Effector CD4-positive, alpha-beta T cell (primary cell): ENCODE measurements at regions not wholly inside any gene's neighbourhood (a gene's known extent, or its start where the extent isn't known, plus 50 kb on each side); places are given as distances from the start of the nearest gene placed in this dataset.

Source experiments
- DNase-seq: peaks from one replicate; pipeline ENCODE4 v3.0.0-alpha.2; 2020

- DNase-seq: no peak
These were observed 78.3 kb downstream of the RAMP3 start for GRCh38 chr7:45235905-45236304.

GRCh38 chr7:45236666-45237065 is 79.1 kb downstream of the RAMP3 start:
- no peak for DNase-seq

DNA sequence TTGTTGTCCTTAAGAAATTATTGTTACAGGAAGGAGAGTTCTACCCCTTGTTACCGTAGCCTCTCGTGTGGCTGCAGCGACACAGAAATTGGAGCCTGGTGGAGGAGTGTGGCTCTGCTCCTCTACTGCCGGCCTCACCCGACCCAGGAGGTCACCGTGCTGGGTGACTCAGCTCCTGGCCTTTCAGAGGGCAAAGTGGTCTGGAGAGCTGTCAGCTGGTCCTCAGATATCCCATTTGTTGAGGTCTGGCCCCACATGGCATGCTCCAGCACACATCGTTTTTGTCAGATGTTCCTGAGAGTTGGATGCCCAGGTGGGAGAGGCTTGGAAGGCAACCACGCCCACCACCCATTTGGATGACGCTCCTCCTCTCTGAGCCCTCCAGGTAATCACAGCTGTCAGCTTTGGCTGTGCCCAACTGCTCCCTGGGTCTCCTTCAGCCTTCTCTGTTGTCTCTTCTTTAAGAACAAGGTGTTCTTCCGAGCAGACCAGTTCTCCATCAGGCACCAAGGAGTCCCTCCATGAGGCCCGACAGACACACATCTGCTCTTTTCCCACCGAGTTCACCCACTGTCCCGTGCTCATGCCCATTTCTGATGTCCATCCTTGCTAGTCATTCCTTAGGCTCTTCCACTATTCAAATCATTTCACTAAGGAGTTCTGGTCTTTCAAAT is 80.3 kb downstream of the RAMP3 start:
- no peak for DNase-seq

DNA sequence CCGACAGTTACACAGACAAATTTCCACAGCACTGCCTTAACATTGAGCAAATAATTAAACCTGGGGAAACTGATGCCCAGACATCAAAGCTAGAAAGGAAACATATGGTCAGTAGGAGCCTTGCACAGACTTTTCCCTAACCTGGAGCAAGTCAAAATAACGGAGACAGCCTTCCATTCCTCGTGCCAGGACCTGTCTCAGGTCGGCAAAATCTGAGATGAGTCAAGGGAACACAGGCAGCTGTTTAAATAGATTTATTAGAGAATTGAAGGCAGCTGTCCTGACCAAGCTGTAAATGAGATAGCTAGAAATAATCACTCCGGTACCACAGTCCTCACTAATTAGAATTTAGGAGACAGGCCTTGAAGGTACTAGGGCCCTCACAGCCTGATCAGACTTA is 81.2 kb downstream of the RAMP3 start:
- no peak for DNase-seq

GRCh38 chr7:45239486-45239885 is 81.9 kb downstream of the RAMP3 start:
- no peak for DNase-seq

- DNase-seq: no peak
These were observed 82.7 kb downstream of the RAMP3 start for GRCh38 chr7:45240273-45240771.

GRCh38 chr7:45240926-45241325 is 83.3 kb downstream of the RAMP3 start:
- no peak for DNase-seq

GRCh38 chr7:45241339-45242109 is 83.9 kb downstream of the RAMP3 start:
- DNase-seq: no peak

- no peak for DNase-seq
These were observed 84.7 kb downstream of the RAMP3 start for GRCh38 chr7:45242261-45242660.

- DNase-seq: no peak
These were observed 85.1 kb downstream of the RAMP3 start for GRCh38 chr7:45242698-45243097.

DNA sequence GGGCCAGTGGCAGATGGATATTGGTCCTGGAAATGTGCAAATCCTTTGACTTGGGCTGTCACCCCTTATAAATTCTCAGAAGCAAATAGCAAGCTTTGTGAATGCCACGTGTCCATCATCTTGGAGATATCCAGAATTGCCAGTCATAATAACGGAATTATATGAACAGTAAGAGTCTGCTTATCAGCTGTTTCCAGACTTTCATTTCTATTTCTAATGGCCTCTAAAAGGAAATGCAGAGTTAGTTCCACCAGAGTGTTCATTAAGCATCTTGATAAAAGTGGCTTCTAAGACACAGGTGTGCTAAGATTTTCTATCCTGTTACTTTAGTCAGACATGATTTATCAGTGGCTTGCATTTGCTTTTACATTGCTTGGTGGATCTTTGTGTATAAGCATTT is 87.4 kb downstream of the RAMP3 start:
- DNase-seq: no peak

- no peak for DNase-seq
These were observed 88.7 kb downstream of the RAMP3 start for GRCh38 chr7:45246339-45246738.

GRCh38 chr7:45252248-45252647 is 94.7 kb downstream of the RAMP3 start:
- no peak for DNase-seq

DNA sequence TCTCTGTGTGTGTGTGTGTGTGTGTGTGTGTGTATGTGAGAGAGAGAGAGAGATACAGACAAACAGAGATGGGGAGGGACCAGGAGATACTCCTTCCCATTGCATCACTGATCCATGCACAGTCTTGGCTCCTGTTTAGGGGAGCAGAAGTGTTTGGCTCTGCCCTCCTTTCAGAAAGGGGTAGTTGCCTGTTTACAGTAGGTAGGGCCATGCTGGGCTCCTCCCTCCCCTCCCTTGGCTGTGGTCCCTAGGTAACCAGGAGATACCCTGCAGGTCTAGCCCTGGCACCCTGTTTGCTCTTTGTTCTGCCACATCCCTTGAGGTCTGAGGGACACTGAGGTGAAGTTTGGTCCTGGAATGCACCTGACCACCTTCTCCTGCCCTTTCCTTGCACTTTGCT is 95.3 kb downstream of the RAMP3 start:
- no peak for DNase-seq

DNA sequence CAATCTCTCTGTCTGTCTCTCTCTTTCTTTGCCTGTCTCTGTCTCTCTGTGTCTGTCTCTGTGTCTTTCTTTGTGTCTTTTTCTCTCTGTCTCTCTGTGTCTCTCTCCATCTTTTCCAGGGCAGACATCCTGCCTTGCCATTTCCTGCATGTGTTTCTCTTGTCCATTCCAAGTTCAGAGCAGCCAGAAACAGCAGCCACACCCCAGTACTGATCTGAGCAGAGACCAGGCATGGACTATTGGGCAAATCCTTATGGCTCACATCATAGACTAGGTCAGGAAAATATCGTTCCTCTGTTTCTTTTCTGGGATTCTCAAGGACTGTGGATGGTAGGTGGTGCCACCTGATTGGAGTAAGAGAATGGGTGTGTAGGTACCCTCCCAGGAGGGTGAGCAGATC is 95.8 kb downstream of the RAMP3 start:
- DNase-seq: no peak

DNA sequence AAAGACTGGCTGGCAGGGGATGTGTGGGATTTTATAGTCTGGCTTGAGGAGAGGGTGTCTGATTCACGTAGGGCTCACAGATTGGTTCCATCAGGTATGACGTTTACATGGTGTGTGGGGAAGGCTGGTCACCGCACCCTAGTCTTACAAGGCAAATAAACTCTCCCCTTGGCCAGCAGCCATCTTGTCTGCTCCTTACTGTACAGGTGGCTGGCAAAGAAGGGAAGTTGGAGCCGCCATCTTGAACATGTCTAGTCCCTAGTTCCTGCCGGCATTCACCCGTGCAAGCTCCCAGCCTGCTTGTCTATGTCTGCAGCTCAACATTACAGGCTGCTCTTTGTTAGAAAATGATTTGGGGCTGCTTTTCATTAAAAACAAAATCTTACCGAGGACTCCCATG is 97.6 kb downstream of the RAMP3 start:
- no peak for DNase-seq

GRCh38 chr7:45256309-45256708 is 98.7 kb downstream of the RAMP3 start:
- no peak for DNase-seq

DNA sequence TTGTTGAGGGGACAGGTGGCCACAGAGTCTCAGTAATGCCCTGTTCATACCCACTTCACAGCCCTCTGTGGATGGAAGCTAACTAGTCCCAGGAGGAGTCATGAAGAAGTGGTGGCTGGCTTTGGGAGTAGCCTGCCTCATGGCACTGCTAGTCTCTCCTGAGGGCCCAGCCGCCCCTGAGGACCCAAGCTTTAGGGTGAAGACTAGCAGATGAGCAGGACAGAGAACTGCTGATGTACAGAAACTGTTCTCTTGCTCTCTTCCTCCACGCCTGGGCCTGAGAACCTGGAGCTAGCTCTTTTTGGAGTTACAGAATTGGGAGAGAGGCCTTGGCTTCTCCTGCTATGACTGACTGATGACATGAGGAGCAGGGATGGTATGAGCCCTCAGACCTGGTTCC is 99.2 kb downstream of the RAMP3 start:
- DNase-seq: no peak

- DNase-seq: no peak
These were observed 99.7 kb downstream of the RAMP3 start for GRCh38 chr7:45257284-45257683.

GRCh38 chr7:45258533-45259226 is 101.1 kb downstream of the RAMP3 start:
- no peak for DNase-seq

GRCh38 chr7:45259227-45259596 is 101.6 kb downstream of the RAMP3 start:
- no peak for DNase-seq

DNA sequence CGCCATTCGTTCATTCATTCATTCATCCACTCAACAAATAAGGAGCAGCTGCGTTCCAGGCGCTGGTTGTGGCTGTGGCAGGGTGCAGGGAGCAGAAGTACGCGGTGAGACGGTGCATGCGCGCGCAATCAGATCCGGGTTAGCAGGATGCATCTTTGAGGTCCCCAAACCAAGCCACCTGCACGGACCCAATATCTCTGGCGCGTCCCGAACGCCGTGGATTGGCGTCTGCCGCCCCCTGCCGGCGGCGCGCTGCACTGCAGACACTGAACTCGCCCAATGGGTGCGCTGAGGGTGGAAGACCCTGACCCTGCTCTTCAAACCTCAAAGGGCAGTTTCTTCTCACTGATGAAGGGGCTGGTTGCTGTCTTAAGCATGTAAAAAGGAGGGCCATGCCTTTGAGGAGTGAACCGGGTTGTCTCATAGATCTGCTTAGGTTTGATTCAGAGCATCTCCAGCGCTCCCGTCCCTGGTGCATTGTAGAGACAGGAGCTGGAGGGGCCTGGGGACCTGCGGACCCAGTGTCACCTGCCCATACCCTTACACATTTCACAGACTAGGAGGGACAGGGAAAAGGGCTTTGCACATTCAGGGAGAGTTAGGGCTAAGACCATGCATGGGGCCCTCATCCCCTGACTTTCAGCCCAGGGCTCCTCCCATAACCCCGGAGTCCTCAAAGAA is 102.5 kb downstream of the RAMP3 start:
- peak; percentile 57 for DNase-seq

- DNase-seq: no peak
These were observed 109.7 kb downstream of the RAMP3 start for GRCh38 chr7:45267262-45267661.
